DOHH2 (cell line): ENCODE measurements at regions not wholly inside any gene's neighbourhood (a gene's known extent, or its start where the extent isn't known, plus 50 kb on each side); places are given as distances from the start of the nearest gene placed in this dataset.

ENCODE experiments used
- CTCF ChIP-seq: fragments of 200-600 bp; sonication (generic); IDR thresholded peaks from one replicate; pipeline ENCODE4 v1.5.1; 2014; ENCODE audit warnings: antibody characterized with exemption, mild to moderate bottlenecking, low read depth, low read length; ENCODE audit not compliant: poor library complexity, severe bottlenecking
- EZH2phosphoT487 ChIP-seq: fragments of 200-600 bp; sonication (generic); IDR thresholded peaks from 2 replicates; pipeline ENCODE4 v1.6.1; 2017; ENCODE audit warnings: borderline replicate concordance, mild to moderate bottlenecking, antibody characterized with exemption, low read length, moderate library complexity, mixed read lengths

DNA sequence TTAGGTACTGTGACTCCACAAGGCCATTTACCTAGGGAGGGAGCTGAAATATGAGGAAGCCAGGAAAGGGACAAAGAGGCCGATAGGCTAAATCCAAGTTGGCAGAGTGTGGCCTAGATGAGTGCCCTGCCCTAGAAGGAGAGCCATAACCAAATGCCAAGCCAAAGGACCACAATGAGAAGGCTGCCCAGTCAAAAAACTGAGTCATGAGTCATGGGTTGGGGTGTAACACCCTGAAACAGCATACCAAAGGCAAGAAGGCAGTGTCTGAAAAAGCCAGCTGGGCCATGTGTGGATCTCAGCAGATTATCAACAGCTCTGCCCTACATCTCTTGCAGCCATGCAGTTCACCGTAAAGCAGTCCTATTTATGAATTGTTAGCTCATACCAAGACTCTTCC is 171.7 kb downstream of the PHLDA1 start:
- TF ChIP-seq CTCF (no peak), EZH2phosphoT487 (no peak)
